ENCODE measurements at regions not wholly inside any gene's neighbourhood (a gene's known extent, or its start where the extent isn't known, plus 50 kb on each side); places are given as distances from the start of the nearest gene placed in this dataset.

GRCh38 chr11:42239188-42239587 lies 779.7 kb upstream of the LRRC4C start:
- Histone ChIP-seq H3K27ac (replicated peaks) (no peak overlapping the region), H3K27me3 (ENCODE audit: insufficient read depth, poor library complexity, severe bottlenecking) (no peaks in the 10 kb centered on the region), H3K4me3 (replicated peaks; ENCODE audit: insufficient read depth, low read length) (no peak overlapping the region)
- TF ChIP-seq REST (IDR thresholded peaks at IDR 0.05; ENCODE audit: insufficient replicate concordance, low read depth) = no peak
- TF ChIP-seq CTCF (IDR thresholded peaks at IDR 0.05; ENCODE audit: insufficient read depth, low read length) = no peak
- no peak for TF ChIP-seq GABPA (IDR thresholded peaks at IDR 0.05; ENCODE audit: low read depth)
- no peak for TF ChIP-seq SPI1 (IDR thresholded peaks at IDR 0.05; ENCODE audit: borderline replicate concordance, low read depth)
- TF ChIP-seq POLR2AphosphoS5 (IDR thresholded peaks at IDR 0.05; ENCODE audit: low read depth) = no peak
- DNase-seq (ENCODE audit: low read depth in 1 of 2, low spot score in 1 of 2) = no peak

- H3K27me3 ChIP-seq (ENCODE audit: insufficient read depth, poor library complexity, severe bottlenecking) = no peaks in the 10 kb centered on the region
- DNase-seq (ENCODE audit: low read depth in 1 of 2, low spot score in 1 of 2) = no peak
- H3K4me3 ChIP-seq (replicated peaks; ENCODE audit: insufficient read depth, low read length) = no peak overlapping the region
- no peak overlapping the region for H3K27ac ChIP-seq (replicated peaks)
- TF ChIP-seq POLR2AphosphoS5 (IDR thresholded peaks at IDR 0.05; ENCODE audit: low read depth) (no peak), SPI1 (IDR thresholded peaks at IDR 0.05; ENCODE audit: borderline replicate concordance, low read depth) (no peak), REST (IDR thresholded peaks at IDR 0.05; ENCODE audit: insufficient replicate concordance, low read depth) (no peak), GABPA (IDR thresholded peaks at IDR 0.05; ENCODE audit: low read depth) (no peak), CTCF (IDR thresholded peaks at IDR 0.05; ENCODE audit: insufficient read depth, low read length) (no peak)
Observed at GRCh38 chr11:42243385-42243784, 783.9 kb upstream of the LRRC4C start.

GRCh38 chr11:42244376-42244775 lies 784.9 kb upstream of the LRRC4C start:
- no peak overlapping the region for H3K27ac ChIP-seq (replicated peaks)
- no peak for DNase-seq (ENCODE audit: low read depth in 1 of 2, low spot score in 1 of 2)
- TF ChIP-seq POLR2AphosphoS5 (IDR thresholded peaks at IDR 0.05; ENCODE audit: low read depth) (no peak), GABPA (IDR thresholded peaks at IDR 0.05; ENCODE audit: low read depth) (no peak), SPI1 (IDR thresholded peaks at IDR 0.05; ENCODE audit: borderline replicate concordance, low read depth) (no peak), REST (IDR thresholded peaks at IDR 0.05; ENCODE audit: insufficient replicate concordance, low read depth) (no peak), CTCF (IDR thresholded peaks at IDR 0.05; ENCODE audit: insufficient read depth, low read length) (no peak)
- no peak overlapping the region for H3K4me3 ChIP-seq (replicated peaks; ENCODE audit: insufficient read depth, low read length)
- H3K27me3 ChIP-seq (ENCODE audit: insufficient read depth, poor library complexity, severe bottlenecking) = no peaks in the 10 kb centered on the region
